GM12892 (cell line): ENCODE measurements at regions not wholly inside any gene's neighbourhood (a gene's known extent, or its start where the extent isn't known, plus 50 kb on each side); places are given as distances from the start of the nearest gene placed in this dataset.

Experiments used
- POLR2A ChIP-seq: IDR thresholded peaks from 2 replicates; pipeline ENCODE4 v1.6.1; 2011; ENCODE audit warnings: low read depth, low read length, control low read depth
- POLR2AphosphoS5 ChIP-seq: IDR thresholded peaks from 2 replicates; pipeline ENCODE4 v1.6.1; 2011; ENCODE audit warnings: low read depth, low read length, control low read depth
- TAF1 ChIP-seq: IDR thresholded peaks from 2 replicates; pipeline ENCODE4 v1.6.1; 2011; ENCODE audit warnings: low read depth, mild to moderate bottlenecking, control low read depth, low read length, borderline replicate concordance

DNA sequence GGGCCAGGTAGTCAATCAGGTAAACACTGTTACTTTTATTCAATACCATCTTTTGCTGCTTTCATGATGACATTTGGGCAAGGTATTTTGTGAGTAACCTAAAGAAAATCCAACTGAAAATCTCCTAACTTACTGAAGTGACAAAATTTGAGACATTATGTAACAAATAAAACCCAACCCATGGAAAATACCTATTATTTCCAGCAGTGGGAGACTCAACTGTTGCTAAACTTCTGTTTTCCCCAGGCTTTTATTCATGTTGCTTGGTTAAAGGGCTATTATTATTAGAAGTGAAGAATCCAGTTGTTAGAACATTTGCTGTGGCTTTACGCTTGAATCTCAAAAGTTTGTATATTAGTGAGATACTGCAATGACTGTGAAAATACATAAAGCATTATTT lies 215.9 kb downstream of the MDFIC start:
- no peak for TF ChIP-seq TAF1
- TF ChIP-seq POLR2AphosphoS5: no peak
- TF ChIP-seq POLR2A: no peak
